Dedifferentiated amniotic fluid mesenchymal stem cell (primary cell): ENCODE measurements at regions not wholly inside any gene's neighbourhood (a gene's known extent, or its start where the extent isn't known, plus 50 kb on each side); places are given as distances from the start of the nearest gene placed in this dataset.

Experiments
- DNase-seq: peaks from one replicate; pipeline ENCODE4 v3.0.0-alpha.2; 2016; ENCODE audit errors: extremely low spot score

- DNase-seq: no peak
Observed at GRCh38 chr14:98364961-98365360, 907.0 kb downstream of the BCL11B start.

GRCh38 chr14:98366429-98366828 is 905.6 kb downstream of the BCL11B start:
- no peak for DNase-seq

- DNase-seq: no peak
Observed at GRCh38 chr14:98368221-98368620, 903.8 kb downstream of the BCL11B start.

GRCh38 chr14:98368916-98369315 is 903.1 kb downstream of the BCL11B start:
- DNase-seq: no peak

- no peak for DNase-seq
Observed at GRCh38 chr14:98369344-98369743, 902.7 kb downstream of the BCL11B start.

- no peak for DNase-seq
Observed at GRCh38 chr14:98370352-98370751, 901.6 kb downstream of the BCL11B start.

GRCh38 chr14:98371141-98371540 is 900.9 kb downstream of the BCL11B start:
- no peak for DNase-seq

- DNase-seq: no peak
Observed at GRCh38 chr14:98374136-98374535, 897.9 kb downstream of the BCL11B start.

GRCh38 chr14:98375566-98375965 is 896.4 kb downstream of the BCL11B start:
- no peak for DNase-seq

GRCh38 chr14:98379830-98380229 is 892.2 kb downstream of the BCL11B start:
- DNase-seq: no peak

- DNase-seq: no peak
Observed at GRCh38 chr14:98382662-98383061, 889.3 kb downstream of the BCL11B start.

- no peak for DNase-seq
Observed at GRCh38 chr14:98385851-98386250, 886.1 kb downstream of the BCL11B start.

GRCh38 chr14:98391061-98391460 is 880.9 kb downstream of the BCL11B start:
- no peak for DNase-seq

GRCh38 chr14:98393527-98393926 is 878.5 kb downstream of the BCL11B start:
- no peak for DNase-seq

- DNase-seq: no peak
Observed at GRCh38 chr14:98404811-98405210, 867.2 kb downstream of the BCL11B start.

- DNase-seq: no peak
Observed at GRCh38 chr14:98408024-98408555, 863.9 kb downstream of the BCL11B start.

GRCh38 chr14:98408713-98409112 is 863.3 kb downstream of the BCL11B start:
- DNase-seq: no peak

- DNase-seq: no peak
Observed at GRCh38 chr14:98411154-98411553, 860.8 kb downstream of the BCL11B start.

- no peak for DNase-seq
Observed at GRCh38 chr14:98412431-98412830, 859.6 kb downstream of the BCL11B start.

GRCh38 chr14:98415766-98416165 is 856.2 kb downstream of the BCL11B start:
- no peak for DNase-seq

GRCh38 chr14:98417001-98417400 is 855.0 kb downstream of the BCL11B start:
- no peak for DNase-seq

- no peak for DNase-seq
Observed at GRCh38 chr14:98428483-98428994, 843.5 kb downstream of the BCL11B start.

- DNase-seq: no peak
Observed at GRCh38 chr14:98433436-98433835, 838.6 kb downstream of the BCL11B start.

- DNase-seq: no peak
Observed at GRCh38 chr14:98437113-98437512, 834.9 kb downstream of the BCL11B start.
